Erythroblast (primary cell): ENCODE measurements at regions not wholly inside any gene's neighbourhood (a gene's known extent, or its start where the extent isn't known, plus 50 kb on each side); places are given as distances from the start of the nearest gene placed in this dataset.

Experiments used
- DNase-seq, 2 experiments: peaks; one replicate each; lab custom pipeline; 2025; lab: John Stamatoyannopoulos, UW
- GATA1 ChIP-seq: IDR thresholded peaks from 2 replicates; pipeline ENCODE4 v1.6.1; 2011; ENCODE audit warnings: low read depth, mild to moderate bottlenecking, control low read depth, low read length, moderate library complexity
- POLR2A ChIP-seq: IDR thresholded peaks from 2 replicates; pipeline ENCODE4 v1.6.1; 2011; ENCODE audit warnings: mild to moderate bottlenecking, low read length

DNA sequence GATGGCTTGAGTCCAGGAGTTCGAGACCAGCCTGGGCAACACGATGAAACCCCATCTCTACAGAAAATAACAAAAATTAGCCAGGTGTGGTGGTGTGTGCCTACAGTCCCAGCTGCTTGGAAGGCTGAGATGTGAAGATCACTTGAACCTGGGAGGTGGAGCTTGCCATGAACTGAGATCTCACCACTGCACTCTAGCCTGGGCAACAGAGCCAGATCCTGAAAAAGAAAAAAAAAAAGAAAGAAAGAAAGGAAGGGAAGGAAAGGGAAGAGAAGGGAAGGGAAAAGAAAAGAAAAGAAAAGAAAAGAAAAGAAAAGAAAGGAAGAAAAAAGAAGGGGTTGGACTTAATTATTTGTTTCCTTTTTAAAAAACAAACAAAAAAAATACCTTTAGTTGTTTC is 764.2 kb downstream of the IRX1 start:
- TF ChIP-seq GATA1 (no peak), POLR2A (no peak)
- DNase-seq, result no peak

DNA sequence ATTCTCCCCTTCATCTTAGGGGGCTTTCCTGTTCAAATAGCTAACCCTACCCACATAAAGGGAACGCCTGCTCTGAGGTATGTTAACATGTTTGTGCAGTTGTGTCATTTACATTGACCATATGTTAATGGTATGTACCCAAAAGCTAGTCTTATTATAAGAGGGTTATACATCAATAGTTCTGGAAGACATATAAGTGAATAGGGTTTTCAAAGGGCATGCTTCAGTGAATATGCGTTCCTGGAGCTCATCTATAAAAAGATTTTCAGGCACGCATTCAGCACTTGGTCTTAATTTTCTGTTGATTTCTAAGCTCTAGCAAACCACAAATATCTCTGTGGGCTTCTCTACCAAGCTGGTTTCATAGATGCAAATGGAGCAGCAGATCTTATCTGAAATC is 766.1 kb downstream of the IRX1 start:
- TF ChIP-seq GATA1, result no peak
- TF ChIP-seq POLR2A, result no peak
- no peak for DNase-seq

DNA sequence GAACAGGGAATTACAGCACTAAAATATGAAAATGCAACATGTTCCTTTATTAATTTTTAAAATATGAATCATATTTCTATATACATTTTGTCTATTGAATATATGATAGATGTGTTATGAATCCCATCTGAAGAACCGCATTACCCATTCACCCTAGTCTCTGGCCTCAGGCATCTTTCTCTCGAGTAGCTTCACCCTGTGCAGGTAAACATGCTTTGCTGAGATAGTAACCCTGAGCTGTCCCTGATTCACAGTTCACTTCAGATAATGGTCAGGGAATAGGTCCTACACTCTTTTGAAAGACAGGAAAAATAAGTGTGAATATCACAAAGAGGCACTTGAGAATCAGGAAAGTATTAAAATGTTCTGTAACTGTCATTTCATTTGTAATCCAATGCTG is 766.8 kb downstream of the IRX1 start:
- no peak for DNase-seq
- TF ChIP-seq POLR2A, result no peak
- no peak for TF ChIP-seq GATA1

DNA sequence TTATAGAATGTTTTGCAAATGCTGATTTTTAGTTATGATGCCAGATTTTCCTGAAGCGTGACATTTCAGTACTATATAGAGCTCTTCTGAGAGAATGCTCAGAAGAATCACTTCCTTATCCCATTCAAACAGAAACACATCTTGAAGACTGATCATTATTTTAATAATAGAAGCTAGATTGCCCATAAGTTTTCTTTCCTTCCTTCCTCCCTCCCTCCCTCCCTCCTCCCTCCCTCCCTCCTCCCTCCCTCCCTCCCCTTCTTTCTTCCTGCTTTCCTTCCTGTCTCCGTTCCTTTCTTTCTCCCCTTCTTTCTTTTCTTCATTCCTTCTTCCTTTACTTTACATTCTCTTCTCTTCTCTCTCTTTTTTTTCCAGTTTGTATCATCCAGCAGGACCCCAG is 767.4 kb downstream of the IRX1 start:
- no peak for DNase-seq
- no peak for TF ChIP-seq POLR2A
- TF ChIP-seq GATA1, result no peak

DNA sequence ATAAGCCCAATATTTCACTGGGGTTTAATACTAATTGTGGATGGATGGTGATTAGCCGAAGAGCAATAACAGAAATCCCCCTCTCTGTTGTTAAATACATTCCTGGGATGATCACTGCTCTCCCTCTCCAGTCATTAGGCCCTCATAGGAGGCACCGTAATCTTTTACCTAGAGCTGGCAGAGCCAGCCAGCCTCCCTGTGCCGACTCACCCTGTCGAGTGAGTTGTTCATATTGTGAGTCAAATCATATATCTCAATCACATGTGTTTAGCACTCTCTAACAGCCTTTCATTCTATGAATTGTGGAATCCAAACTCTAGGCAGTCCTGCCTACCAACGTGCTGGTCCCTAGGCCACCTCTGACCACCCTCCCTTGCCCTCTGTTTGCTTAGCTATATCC is 771.0 kb downstream of the IRX1 start:
- TF ChIP-seq GATA1 (no peak), POLR2A (no peak)

DNA sequence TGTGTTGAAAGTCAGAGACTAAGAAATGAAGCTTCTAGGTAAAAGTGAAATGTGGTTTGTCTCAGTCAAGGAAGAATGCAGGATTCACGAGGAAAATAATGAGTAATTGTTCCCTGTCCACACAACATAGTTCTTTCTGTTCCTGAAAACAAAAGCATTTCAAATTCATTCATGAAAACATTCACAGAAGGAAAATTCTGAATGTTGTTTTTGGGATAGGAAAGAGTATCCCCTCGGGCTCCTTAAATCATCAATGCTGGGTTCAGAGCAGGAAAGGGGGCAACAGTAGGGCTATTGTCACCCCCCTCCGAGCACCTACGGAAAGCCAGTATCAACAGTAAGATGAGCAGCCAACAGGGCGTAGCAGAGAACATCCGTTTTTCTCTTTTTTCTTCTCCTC is 769.9 kb upstream of the ADAMTS16 start:
- DNase-seq, result no peak
- no peak for TF ChIP-seq POLR2A
- no peak for TF ChIP-seq GATA1

More for the DNA sequence above, 771.0 kb downstream of the IRX1 start:
- DNase-seq, result no peak

DNA sequence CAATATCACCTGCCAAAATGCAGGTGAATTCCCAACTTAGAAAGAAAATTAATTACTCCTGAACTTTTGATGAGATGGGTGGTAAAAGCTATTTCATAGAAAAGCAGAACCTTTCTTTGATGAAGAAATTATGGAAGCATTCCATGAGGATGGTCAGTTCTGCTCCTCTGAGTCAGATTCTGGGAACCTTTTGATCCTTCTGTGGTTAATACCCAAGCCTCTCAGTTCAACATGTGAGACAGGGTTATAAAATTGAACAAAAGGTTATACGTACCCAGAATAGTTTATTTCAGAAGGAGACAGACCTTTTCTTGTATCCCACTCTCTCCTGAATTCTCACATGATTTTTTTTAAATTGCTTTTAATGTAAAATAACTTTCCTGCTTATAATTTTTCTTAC is 767.6 kb upstream of the ADAMTS16 start:
- no peak for DNase-seq
- TF ChIP-seq POLR2A, result no peak
- no peak for TF ChIP-seq GATA1

DNA sequence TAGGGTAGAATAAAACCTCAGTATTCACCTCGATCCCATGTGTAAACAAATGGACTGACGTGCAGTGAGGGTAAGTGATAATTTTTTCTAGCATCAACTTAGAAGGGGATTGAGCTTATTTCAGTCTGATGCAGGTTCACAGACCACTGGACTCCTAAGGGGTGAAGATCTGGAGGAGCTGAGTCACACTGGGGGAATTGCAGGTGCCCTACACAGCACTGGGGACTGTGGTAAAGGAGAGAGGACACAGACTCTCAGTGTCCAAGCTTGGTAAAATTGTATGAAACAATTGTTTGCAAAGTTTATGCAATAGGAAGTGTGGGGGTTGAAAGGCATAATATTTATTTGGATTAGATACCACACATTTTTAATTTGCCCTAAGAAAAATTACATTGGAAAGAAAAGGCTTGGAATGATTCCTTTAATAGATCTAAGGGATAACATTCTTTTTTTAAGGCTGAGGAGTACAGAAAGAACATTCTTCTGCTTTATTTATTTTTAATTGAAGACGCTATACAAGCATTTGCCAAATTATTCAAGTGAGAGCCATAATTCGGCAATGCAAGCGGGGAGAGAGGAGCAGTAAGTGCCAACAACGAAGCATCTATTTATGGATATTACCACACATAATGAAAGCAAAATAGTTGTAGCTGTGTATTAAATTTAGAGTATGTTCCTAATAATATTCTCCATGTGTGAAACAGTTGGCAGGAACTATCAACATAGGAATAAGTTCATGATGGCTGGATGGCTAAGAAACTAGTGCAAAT is 766.9 kb upstream of the ADAMTS16 start:
- no peak for TF ChIP-seq POLR2A
- no peak for TF ChIP-seq GATA1
- DNase-seq, result no peak

DNA sequence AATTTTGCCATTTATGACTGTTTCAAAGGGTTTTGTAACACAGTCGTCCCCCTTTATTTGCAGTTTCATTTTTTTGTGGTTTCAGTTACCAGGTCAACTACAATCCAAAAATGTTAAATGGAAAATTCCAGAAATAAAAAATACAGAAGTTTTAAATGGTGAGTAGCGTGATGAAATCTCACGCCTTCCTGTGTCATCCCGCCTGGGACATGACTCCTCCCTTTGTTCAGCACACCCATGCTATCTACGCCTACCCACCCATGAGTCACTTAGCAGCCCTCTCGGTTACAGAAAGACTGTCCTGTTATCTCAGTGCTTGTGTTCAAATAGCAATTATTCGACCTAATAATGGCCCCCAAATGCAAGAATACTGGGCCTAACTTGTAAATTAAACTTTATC is 765.3 kb upstream of the ADAMTS16 start:
- TF ChIP-seq GATA1 (no peak), POLR2A (no peak)
- DNase-seq, result no peak

DNA sequence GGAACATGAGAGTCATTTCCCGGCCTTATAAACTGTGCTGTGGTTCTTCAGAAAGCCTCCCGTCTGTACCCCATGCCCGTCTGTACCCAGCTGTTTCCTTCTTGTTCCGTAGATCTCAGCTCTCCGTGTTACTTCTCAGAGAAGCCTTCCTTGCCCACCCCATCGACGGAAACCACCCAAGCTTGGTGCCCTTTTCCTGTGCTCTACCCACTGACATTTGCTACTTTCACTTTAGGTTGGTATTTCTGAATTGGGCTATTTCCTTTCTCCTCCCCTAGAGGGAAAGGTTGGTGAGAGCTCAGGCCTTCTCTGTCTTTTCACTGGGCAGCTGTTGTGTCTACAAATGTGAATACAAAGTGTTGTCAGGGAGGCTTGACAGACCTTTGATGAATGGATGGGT is 764.5 kb upstream of the ADAMTS16 start:
- DNase-seq, result no peak
- TF ChIP-seq GATA1 (no peak), POLR2A (no peak)

DNA sequence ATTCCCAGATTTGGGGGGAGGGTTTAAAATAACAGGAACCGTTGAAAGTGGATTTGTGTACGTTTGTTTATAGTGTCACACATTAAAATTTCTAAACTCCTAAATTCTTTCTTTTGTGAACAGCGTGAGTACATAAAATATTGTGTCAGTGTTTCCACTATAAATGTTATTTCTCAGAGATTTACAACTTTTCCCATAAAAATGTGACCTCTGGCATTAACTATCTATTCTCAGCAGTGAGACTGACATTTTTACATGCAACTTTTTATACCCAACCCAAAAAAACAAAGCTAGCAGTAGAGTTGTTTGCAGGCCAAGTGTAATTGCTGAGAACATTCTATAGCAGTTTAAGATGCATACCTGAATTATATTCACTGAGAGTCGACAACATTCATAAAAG is 757.0 kb upstream of the ADAMTS16 start:
- DNase-seq, result no peak
- TF ChIP-seq GATA1, result no peak
- TF ChIP-seq POLR2A, result no peak

DNA sequence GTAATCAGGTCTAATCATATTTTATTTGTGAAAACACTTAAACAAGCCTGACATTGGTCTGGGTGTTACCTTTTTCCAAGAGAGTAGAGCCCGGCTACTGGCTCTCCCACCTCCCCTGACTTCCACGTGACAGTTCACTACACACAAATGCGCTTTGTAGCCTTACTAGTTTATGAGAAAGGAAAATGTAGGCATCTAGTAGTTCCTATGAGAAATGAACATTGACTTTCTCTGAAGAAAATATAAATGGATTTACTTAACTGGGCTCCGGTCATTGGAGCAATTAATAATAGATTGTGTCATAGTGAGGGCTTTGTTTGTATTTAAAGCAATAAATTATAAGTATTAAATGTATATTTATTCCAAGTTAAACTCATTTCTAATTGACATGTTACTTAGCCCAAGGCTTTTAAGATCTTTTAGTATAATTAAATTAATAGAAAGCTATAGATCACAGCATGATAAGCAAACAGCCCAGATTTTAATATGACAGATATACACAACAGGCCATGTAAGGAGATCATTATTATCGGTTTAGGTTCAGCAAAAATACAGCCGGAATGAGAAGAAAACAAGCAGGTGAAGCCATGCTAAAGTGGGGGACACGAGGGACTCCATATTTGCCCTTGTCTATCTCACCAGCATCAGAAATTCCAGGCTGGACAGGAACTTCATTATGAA is 756.5 kb upstream of the ADAMTS16 start:
- no peak for TF ChIP-seq POLR2A
- no peak for TF ChIP-seq GATA1
- no peak for DNase-seq

DNA sequence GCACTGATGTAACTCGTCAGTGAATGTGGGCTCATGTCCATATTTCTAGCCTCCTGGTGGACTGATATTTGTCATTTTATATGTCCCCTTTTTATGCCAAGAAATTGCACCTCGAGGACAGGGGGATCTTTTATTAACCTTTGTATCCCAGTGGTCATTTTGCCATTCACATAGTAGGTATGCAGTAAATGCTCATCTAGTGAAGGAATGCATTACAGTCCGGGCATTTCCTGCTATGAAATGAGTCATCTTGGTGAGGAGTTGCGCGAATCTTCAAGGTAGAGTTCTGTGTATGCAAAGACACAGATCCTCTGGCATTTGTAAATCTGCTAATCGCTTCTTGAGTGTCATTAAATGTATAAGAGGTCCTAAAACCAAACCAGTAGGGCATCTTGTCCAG is 755.5 kb upstream of the ADAMTS16 start:
- DNase-seq, result no peak
- TF ChIP-seq POLR2A, result no peak

DNA sequence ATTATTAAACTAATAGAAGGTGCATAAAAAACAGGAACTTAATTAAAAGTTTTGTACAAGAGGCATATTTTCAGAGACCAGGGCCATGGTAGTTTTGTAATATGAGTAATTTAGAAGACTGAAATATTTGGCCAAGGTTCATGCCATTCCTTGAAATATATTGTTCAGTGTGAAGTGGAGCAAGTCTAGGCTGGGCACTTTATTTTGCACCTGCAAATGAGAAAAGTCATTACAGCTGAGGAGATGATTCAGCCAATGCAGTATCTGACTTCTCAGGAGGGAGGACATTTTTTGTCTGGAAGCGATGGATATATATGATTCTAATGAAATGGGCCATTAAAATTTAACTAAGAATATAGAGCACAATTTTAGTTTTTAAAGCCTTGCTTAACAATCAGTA is 754.0 kb upstream of the ADAMTS16 start:
- TF ChIP-seq POLR2A (no peak), GATA1 (no peak)
- DNase-seq, result no peak

DNA sequence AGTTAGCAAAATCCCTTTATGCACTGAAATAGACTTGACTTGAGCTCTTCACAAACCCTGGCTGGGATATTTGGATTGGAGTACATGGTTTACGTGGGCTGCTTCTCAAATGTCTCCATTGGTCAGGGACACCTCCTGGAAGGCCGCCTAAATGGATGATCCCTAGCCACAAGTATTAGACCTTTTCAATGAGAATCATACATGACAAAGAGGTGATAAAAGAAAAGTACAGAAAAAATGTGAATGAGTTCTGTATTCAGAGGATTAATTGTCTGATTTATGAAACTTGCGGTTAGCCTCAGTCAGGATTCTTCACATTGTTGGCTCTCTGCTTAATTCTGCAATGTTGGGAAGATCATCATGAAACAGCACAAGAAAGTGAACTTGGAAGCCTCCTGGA is 752.8 kb upstream of the ADAMTS16 start:
- no peak for DNase-seq
- TF ChIP-seq GATA1 (no peak), POLR2A (no peak)
